PC-3 (cell line): ENCODE measurements at regions not wholly inside any gene's neighbourhood (a gene's known extent, or its start where the extent isn't known, plus 50 kb on each side); places are given as distances from the start of the nearest gene placed in this dataset.

ENCODE experiments used
- ATAC-seq: fragments of 200-7000 bp; cut with Tn5 transposase; 2 replicates; pipeline ENCODE4 v1.9.1; 2020; ENCODE audit warnings: mild to moderate bottlenecking, moderate library complexity
- BruUV-seq: library from RNA; stranded (reverse); fragments of 400-500 nt; replicated peaks from 2 replicates; lab custom pipeline; 2021; lab: Mats Ljungman, UMichigan
- CTCF ChIA-PET: fragments of 300-600 bp; sonication (Branson Sonifier 250); formaldehyde crosslinking; loops from one replicate; lab custom pipeline; 2022; ENCODE audit warnings: antibody characterized with exemption; lab: Charles Lee
- POLR2A ChIA-PET: fragments of 300-600 bp; sonication (Branson Sonifier 250); formaldehyde crosslinking; loops from one replicate; lab custom pipeline; 2022; ENCODE audit warnings: antibody characterized with exemption; ENCODE audit not compliant: unreplicated experiment; lab: Charles Lee
- DNase-seq: peaks from one replicate; pipeline ENCODE4 v3.0.0-alpha.2; 2015
- H2AFZ ChIP-seq: fragments of 300-600 bp; sonication (generic); 2 replicates; pipeline ENCODE4 v1.6.0; 2016; ENCODE audit warnings: antibody characterized with exemption, low read length
- H3F3A ChIP-seq: fragments of 300-600 bp; sonication (generic); one replicate; pipeline ENCODE4 v1.6.0; 2017; ENCODE audit warnings: antibody characterized with exemption, low read length, control low read depth, mild to moderate bottlenecking; ENCODE audit not compliant: unreplicated experiment
- H3K27ac ChIP-seq: fragments of 300-600 bp; sonication (generic); 2 replicates; pipeline ENCODE4 v1.5.1; 2016; ENCODE audit warnings: mild to moderate bottlenecking, low read length
- H3K27me3 ChIP-seq: fragments of 300-600 bp; sonication (generic); 2 replicates; pipeline ENCODE4 v1.6.1; 2016; ENCODE audit warnings: low read length, mixed read lengths
- H3K36me3 ChIP-seq: fragments of 300-600 bp; sonication (generic); 2 replicates; pipeline ENCODE4 v1.6.1; 2016; ENCODE audit warnings: low read depth, mixed run types, low read length, mixed read lengths
- H3K4me1 ChIP-seq: fragments of 300-600 bp; sonication (generic); 2 replicates; pipeline ENCODE4 v1.5.1; 2016; ENCODE audit warnings: low read length; ENCODE audit not compliant: insufficient read depth
- H3K4me2 ChIP-seq: fragments of 300-600 bp; sonication (generic); 2 replicates; pipeline ENCODE4 v1.6.0; 2016; ENCODE audit warnings: low read length
- H3K4me3 ChIP-seq: fragments of 300-600 bp; sonication (generic); 2 replicates; pipeline ENCODE4 v1.5.1; 2016; ENCODE audit warnings: mild to moderate bottlenecking, low read length, mixed read lengths
- H3K79me2 ChIP-seq: fragments of 300-600 bp; sonication (generic); 2 replicates; pipeline ENCODE4 v1.6.1; 2017; ENCODE audit warnings: low read length, mixed read lengths
- H3K9ac ChIP-seq: fragments of 300-600 bp; sonication (generic); 2 replicates; pipeline ENCODE4 v1.6.0; 2016; ENCODE audit warnings: mild to moderate bottlenecking, low read length
- H3K9me2 ChIP-seq: fragments of 300-600 bp; sonication (generic); replicated peaks from 2 replicates; pipeline ENCODE4 v1.6.1; 2016; ENCODE audit warnings: mixed run types, low read length, mixed read lengths
- H3K9me3 ChIP-seq: fragments of 300-600 bp; sonication (generic); 2 replicates; pipeline ENCODE4 v1.6.1; 2016; ENCODE audit warnings: low read length, mixed read lengths
- H4K20me1 ChIP-seq: fragments of 300-600 bp; sonication (generic); 2 replicates; pipeline ENCODE4 v1.6.1; 2016; ENCODE audit warnings: low read length, mixed read lengths
- EZH2 ChIP-seq: fragments of 300-600 bp; sonication (generic); IDR thresholded peaks from one replicate; pipeline ENCODE4 v1.6.1; 2017; ENCODE audit warnings: antibody characterized with exemption, mild to moderate bottlenecking, low read length; ENCODE audit not compliant: unreplicated experiment
- EZH2phosphoT487 ChIP-seq: fragments of 300-600 bp; sonication (generic); IDR thresholded peaks from 2 replicates; pipeline ENCODE4 v1.6.1; 2018; ENCODE audit warnings: mild to moderate bottlenecking, antibody characterized with exemption, low read length, borderline replicate concordance
- intact Hi-C: fragments of 100-400 bp; cut with micrococcal nuclease; formaldehyde crosslinking; loops from 2 replicates; pipeline ENCODE4 v1.9.0; 2023
- TF ChIP-seq, protein P1 (sequence below): fragments of 300-600 bp; sonication (generic); conservative IDR thresholded peaks from 2 replicates; pipeline ENCODE4 v1.5.1; 2017; ENCODE audit warnings: antibody characterized with exemption, low read depth, mild to moderate bottlenecking, low read length

DNA sequence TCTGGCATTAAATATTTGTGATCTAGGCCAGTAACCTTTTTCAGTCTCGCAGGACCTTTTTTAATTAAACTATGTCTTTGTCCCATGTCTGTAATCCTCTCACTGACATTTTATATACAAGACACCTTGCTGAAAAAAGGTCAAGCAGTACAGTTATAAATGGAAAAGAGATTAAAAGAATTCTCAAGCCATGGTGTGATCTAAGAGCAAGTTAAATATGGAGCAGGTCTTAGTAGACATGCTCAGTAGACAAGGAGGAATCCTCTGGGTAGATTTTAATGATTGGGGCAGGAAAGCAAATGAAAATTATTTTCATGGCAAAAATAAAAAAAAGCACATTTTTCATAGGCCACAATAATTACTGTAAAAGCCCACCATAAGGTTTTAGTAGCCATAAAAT lies 203.5 kb downstream of the PPP1R3A start:
- H3K4me3 ChIP-seq: no peak overlapping the region
- H4K20me1 ChIP-seq: no peaks in the 10 kb centered on the region
- no peaks in the 10 kb centered on the region for H3K9me2 ChIP-seq
- ChIA-PET POLR2A (no interaction called here), CTCF (no interaction called here)
- no peaks in the 10 kb centered on the region for H3K79me2 ChIP-seq
- H3K9ac ChIP-seq: no peak overlapping the region
- BruUV-seq: no TSS peak
- no peak for DNase-seq
- no peak for ATAC-seq
- no peaks in the 10 kb centered on the region for H3F3A ChIP-seq
- TF ChIP-seq, protein P1, sequence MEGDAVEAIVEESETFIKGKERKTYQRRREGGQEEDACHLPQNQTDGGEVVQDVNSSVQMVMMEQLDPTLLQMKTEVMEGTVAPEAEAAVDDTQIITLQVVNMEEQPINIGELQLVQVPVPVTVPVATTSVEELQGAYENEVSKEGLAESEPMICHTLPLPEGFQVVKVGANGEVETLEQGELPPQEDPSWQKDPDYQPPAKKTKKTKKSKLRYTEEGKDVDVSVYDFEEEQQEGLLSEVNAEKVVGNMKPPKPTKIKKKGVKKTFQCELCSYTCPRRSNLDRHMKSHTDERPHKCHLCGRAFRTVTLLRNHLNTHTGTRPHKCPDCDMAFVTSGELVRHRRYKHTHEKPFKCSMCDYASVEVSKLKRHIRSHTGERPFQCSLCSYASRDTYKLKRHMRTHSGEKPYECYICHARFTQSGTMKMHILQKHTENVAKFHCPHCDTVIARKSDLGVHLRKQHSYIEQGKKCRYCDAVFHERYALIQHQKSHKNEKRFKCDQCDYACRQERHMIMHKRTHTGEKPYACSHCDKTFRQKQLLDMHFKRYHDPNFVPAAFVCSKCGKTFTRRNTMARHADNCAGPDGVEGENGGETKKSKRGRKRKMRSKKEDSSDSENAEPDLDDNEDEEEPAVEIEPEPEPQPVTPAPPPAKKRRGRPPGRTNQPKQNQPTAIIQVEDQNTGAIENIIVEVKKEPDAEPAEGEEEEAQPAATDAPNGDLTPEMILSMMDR: no peak
- TF ChIP-seq EZH2 (no peak), EZH2phosphoT487 (no peak)
- H3K4me2 ChIP-seq: no peak overlapping the region
- H3K27ac ChIP-seq: no peak overlapping the region
- no peaks in the 10 kb centered on the region for H3K36me3 ChIP-seq
- intact Hi-C loops: no loop called here
- H3K9me3 ChIP-seq: no peaks in the 10 kb centered on the region
- H2AFZ ChIP-seq: no peak overlapping the region
- H3K27me3 ChIP-seq: no peaks in the 10 kb centered on the region
- no peaks in the 10 kb centered on the region for H3K4me1 ChIP-seq

DNA sequence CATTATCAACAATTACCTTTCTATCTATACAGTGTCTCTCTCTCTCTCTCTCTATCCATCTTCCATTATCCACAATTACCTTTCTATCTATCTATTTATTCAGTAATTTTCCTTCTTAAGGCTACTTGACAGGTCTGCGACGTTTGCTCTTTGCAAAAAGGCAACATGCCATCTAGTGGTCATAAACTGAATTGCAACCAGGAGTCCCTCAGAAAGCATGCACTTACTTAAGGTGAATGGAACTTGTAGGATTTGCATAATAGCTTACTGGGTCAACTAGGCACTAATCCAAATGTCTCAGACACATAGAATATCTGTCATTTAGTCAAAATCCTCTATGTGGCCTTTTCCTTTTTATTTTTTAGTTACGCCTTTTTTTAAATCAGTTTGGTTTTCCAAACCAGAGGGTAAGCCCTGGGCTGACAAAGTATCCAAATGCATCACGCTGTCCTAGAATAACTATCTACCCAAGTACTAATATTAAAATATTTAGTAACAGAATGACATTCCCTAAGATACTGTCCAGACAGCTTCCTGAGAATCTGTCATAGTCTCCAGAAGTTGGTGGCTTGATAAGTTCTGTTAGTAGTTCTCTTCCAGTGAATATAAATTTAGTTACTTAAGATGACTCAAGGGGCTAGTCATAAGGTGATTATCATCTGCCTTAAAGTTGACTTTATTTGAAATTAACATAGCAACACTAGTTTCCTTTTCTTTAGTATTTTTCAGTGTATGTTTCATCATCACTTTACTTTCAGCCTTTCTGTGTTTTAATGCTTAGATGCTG lies 208.3 kb downstream of the PPP1R3A start:
- ChIA-PET CTCF (no interaction called here), POLR2A (no interaction called here)
- DNase-seq: peak; percentile 87
- Histone ChIP-seq H3K9ac (no peak overlapping the region), H2AFZ (no peak overlapping the region), H3K27ac (no peak overlapping the region), H3K36me3 (no peaks in the 10 kb centered on the region), H3K27me3 (no peaks in the 10 kb centered on the region), H3F3A (no peaks in the 10 kb centered on the region), H3K9me2 (no peaks in the 10 kb centered on the region), H3K4me2 (no peak overlapping the region), H3K9me3 (no peaks in the 10 kb centered on the region), H3K4me1 (no peaks in the 10 kb centered on the region), H3K4me3 (no peak overlapping the region), H4K20me1 (no peaks in the 10 kb centered on the region), H3K79me2 (no peaks in the 10 kb centered on the region)
- TF ChIP-seq EZH2 (no peak), EZH2phosphoT487 (no peak)
- TF ChIP-seq, protein P1: peak; percentile 94
- intact Hi-C loops: no loop called here
- no TSS peak for BruUV-seq
- ATAC-seq: peak; percentile 98

DNA sequence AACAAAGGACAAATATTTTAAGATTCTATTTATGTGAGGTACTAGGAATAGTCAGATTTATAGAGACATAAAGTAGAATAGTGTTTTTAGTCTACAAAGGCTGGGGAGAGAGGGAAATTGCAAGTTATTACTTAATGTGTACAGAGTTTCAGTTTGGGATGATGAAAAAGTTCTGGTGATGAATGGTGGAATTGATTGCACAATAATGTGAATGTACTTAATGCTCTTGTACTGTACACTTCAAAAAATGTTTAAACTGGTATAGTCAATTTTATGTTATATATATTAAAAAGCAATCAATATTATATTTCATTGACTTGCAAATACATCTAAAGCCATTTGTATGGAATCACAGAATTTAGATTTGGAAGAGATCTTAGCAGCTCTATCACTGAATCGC lies 213.4 kb downstream of the PPP1R3A start:
- ATAC-seq (no peak), DNase-seq (no peak)
- Histone ChIP-seq H3K36me3 (no peaks in the 10 kb centered on the region), H3K79me2 (no peaks in the 10 kb centered on the region), H3K4me1 (no peaks in the 10 kb centered on the region), H3K9me3 (no peaks in the 10 kb centered on the region), H4K20me1 (no peaks in the 10 kb centered on the region), H2AFZ (no peak overlapping the region), H3K4me3 (no peak overlapping the region), H3K27me3 (no peaks in the 10 kb centered on the region), H3K9me2 (no peaks in the 10 kb centered on the region), H3K9ac (no peak overlapping the region), H3F3A (no peaks in the 10 kb centered on the region), H3K27ac (no peak overlapping the region), H3K4me2 (no peak overlapping the region)
- intact Hi-C loops: no loop called here
- CTCF ChIA-PET: no interaction called here
- no peak for TF ChIP-seq EZH2phosphoT487
- TF ChIP-seq, protein P1: no peak
- TF ChIP-seq EZH2: no peak
- POLR2A ChIA-PET: no interaction called here
- BruUV-seq: no TSS peak
